HEK293 (cell line): ENCODE measurements at regions not wholly inside any gene's neighbourhood (a gene's known extent, or its start where the extent isn't known, plus 50 kb on each side); places are given as distances from the start of the nearest gene placed in this dataset.
A peak's percentile ranks its signal among the peaks of the same experiment; 100 is the strongest.

Experiments
- AEBP2 ChIP-seq: fragments of 450-650 bp; formaldehyde crosslinking; IDR thresholded peaks from 2 replicates; pipeline ENCODE4 v1.5.1; 2016; ENCODE audit warnings: missing biosample characterization, missing genetic modification characterization, borderline replicate concordance
- BCL11A ChIP-seq: fragments of 450-650 bp; formaldehyde crosslinking; IDR thresholded peaks from 2 replicates; pipeline ENCODE4 v1.5.1; 2016; ENCODE audit warnings: low read depth, missing biosample characterization, missing genetic modification characterization
- KLF17 ChIP-seq: fragments of 450-650 bp; formaldehyde crosslinking; IDR thresholded peaks from 2 replicates; pipeline ENCODE4 v1.5.1; 2016; ENCODE audit warnings: missing biosample characterization, missing genetic modification characterization
- MZF1 ChIP-seq: fragments of 450-650 bp; formaldehyde crosslinking; IDR thresholded peaks from 2 replicates; pipeline ENCODE4 v1.5.1; 2017; ENCODE audit warnings: missing biosample characterization, missing genetic modification characterization, borderline replicate concordance
- SALL2 ChIP-seq: fragments of 450-650 bp; formaldehyde crosslinking; IDR thresholded peaks from 2 replicates; pipeline ENCODE4 v1.5.0; 2017; ENCODE audit warnings: missing biosample characterization, mild to moderate bottlenecking, missing genetic modification characterization, borderline replicate concordance
- TCF7L2 ChIP-seq: IDR thresholded peaks from 2 replicates; pipeline ENCODE4 v1.6.1; 2011; ENCODE audit warnings: low read depth, mild to moderate bottlenecking, inconsistent platforms, low read length, moderate library complexity, borderline replicate concordance
- ZFP3 ChIP-seq: fragments of 450-650 bp; formaldehyde crosslinking; IDR thresholded peaks from 2 replicates; pipeline ENCODE4 v1.5.1; 2016; ENCODE audit warnings: low read depth, missing biosample characterization, missing genetic modification characterization
- ZFP69B ChIP-seq: fragments of 450-650 bp; formaldehyde crosslinking; IDR thresholded peaks from 2 replicates; pipeline ENCODE4 v1.5.1; 2016; ENCODE audit warnings: missing biosample characterization, missing genetic modification characterization
- ZNF133 ChIP-seq: fragments of 450-650 bp; formaldehyde crosslinking; IDR thresholded peaks from 2 replicates; pipeline ENCODE4 v1.5.1; 2016; ENCODE audit warnings: missing biosample characterization, missing genetic modification characterization
- ZNF175 ChIP-seq: fragments of 450-650 bp; formaldehyde crosslinking; IDR thresholded peaks from 2 replicates; pipeline ENCODE4 v1.5.1; 2016; ENCODE audit warnings: missing biosample characterization, missing genetic modification characterization
- ZNF18 ChIP-seq: fragments of 450-650 bp; formaldehyde crosslinking; IDR thresholded peaks from 2 replicates; pipeline ENCODE4 v1.5.1; 2016; ENCODE audit warnings: missing biosample characterization, missing genetic modification characterization
- ZNF280C ChIP-seq: fragments of 450-650 bp; formaldehyde crosslinking; IDR thresholded peaks from 2 replicates; pipeline ENCODE4 v1.5.1; 2016; ENCODE audit warnings: missing biosample characterization, missing genetic modification characterization
- ZNF350 ChIP-seq: fragments of 450-650 bp; formaldehyde crosslinking; IDR thresholded peaks from 2 replicates; pipeline ENCODE4 v1.5.0; 2017; ENCODE audit warnings: missing biosample characterization, mild to moderate bottlenecking, missing genetic modification characterization
- ZNF398 ChIP-seq: fragments of 450-650 bp; formaldehyde crosslinking; IDR thresholded peaks from 2 replicates; pipeline ENCODE4 v1.5.1; 2017; ENCODE audit warnings: missing biosample characterization, missing genetic modification characterization
- ZNF433 ChIP-seq: fragments of 450-650 bp; formaldehyde crosslinking; IDR thresholded peaks from 2 replicates; pipeline ENCODE4 v1.5.1; 2016; ENCODE audit warnings: missing biosample characterization, missing genetic modification characterization, low read depth
- ZNF473 ChIP-seq: fragments of 450-650 bp; formaldehyde crosslinking; IDR thresholded peaks from 2 replicates; pipeline ENCODE4 v1.5.1; 2017; ENCODE audit warnings: missing biosample characterization, missing genetic modification characterization
- ZNF561 ChIP-seq: fragments of 450-650 bp; IDR thresholded peaks from 2 replicates; pipeline ENCODE4 v1.5.1; 2018; ENCODE audit warnings: missing biosample characterization, missing genetic modification characterization, borderline replicate concordance
- ZNF596 ChIP-seq: fragments of 450-650 bp; IDR thresholded peaks from 2 replicates; pipeline ENCODE4 v1.5.0; 2018; ENCODE audit warnings: missing biosample characterization, mild to moderate bottlenecking, missing genetic modification characterization, moderate library complexity
- ZNF626 ChIP-seq: fragments of 450-650 bp; sonication (Bioruptor Pico); formaldehyde crosslinking; IDR thresholded peaks from 2 replicates; pipeline ENCODE4 v1.5.1; 2018; ENCODE audit warnings: missing biosample characterization, missing genetic modification characterization, inconsistent platforms
- ZNF664 ChIP-seq: fragments of 450-650 bp; formaldehyde crosslinking; IDR thresholded peaks from 2 replicates; pipeline ENCODE4 v1.5.1; 2016; ENCODE audit warnings: missing biosample characterization, missing genetic modification characterization
- ZNF677 ChIP-seq: fragments of 450-650 bp; IDR thresholded peaks from 2 replicates; pipeline ENCODE4 v1.5.0; 2018; ENCODE audit warnings: missing biosample characterization, mild to moderate bottlenecking, missing genetic modification characterization, moderate library complexity
- ZNF707 ChIP-seq: fragments of 450-650 bp; formaldehyde crosslinking; IDR thresholded peaks from 2 replicates; pipeline ENCODE4 v1.5.1; 2016; ENCODE audit warnings: missing biosample characterization, missing genetic modification characterization
- ZNF747 ChIP-seq: fragments of 450-650 bp; formaldehyde crosslinking; IDR thresholded peaks from 2 replicates; pipeline ENCODE4 v1.5.1; 2016; ENCODE audit warnings: missing biosample characterization, missing genetic modification characterization
- ZNF792 ChIP-seq: fragments of 450-650 bp; formaldehyde crosslinking; IDR thresholded peaks from 2 replicates; pipeline ENCODE4 v1.5.1; 2016; ENCODE audit warnings: missing biosample characterization, missing genetic modification characterization
- ZNF843 ChIP-seq: fragments of 450-650 bp; formaldehyde crosslinking; IDR thresholded peaks from 2 replicates; pipeline ENCODE4 v1.5.1; 2016; ENCODE audit warnings: missing biosample characterization, missing genetic modification characterization
- ZXDB ChIP-seq: fragments of 450-650 bp; formaldehyde crosslinking; IDR thresholded peaks from 2 replicates; pipeline ENCODE4 v1.5.1; 2016; ENCODE audit warnings: missing biosample characterization, missing genetic modification characterization
- TF ChIP-seq, protein P1 (sequence below): fragments of 450-650 bp; IDR thresholded peaks from 2 replicates; pipeline ENCODE4 v1.5.1; 2018; ENCODE audit warnings: missing biosample characterization, mild to moderate bottlenecking, missing genetic modification characterization

- TF ChIP-seq ZNF398 (tag by site-specific recombination) = no peak
- TF ChIP-seq ZNF280C (tag by site-specific recombination) = no peak
- TF ChIP-seq MZF1 (tag by site-specific recombination) = no peak
- TF ChIP-seq ZNF473 (tag by site-specific recombination) = no peak
- no peak for TF ChIP-seq ZNF175 (tag by site-specific recombination)
- no peak for TF ChIP-seq ZNF626 (tag by site-specific recombination)
- TF ChIP-seq ZNF433 (tag by site-specific recombination) = no peak
- TF ChIP-seq ZNF18 (tag by site-specific recombination) = no peak
- no peak for TF ChIP-seq ZNF707 (tag by site-specific recombination)
- peak; percentile 70; the same call in 1 of the 2 replicates for TF ChIP-seq KLF17
- TF ChIP-seq ZNF747 (tag by site-specific recombination) = no peak
- no peak for TF ChIP-seq ZNF350 (tag by site-specific recombination)
- TF ChIP-seq ZNF843 = no peak; the same call in 1 of the 2 replicates
- no peak for TF ChIP-seq ZNF677 (tag by site-specific recombination)
- no peak for TF ChIP-seq AEBP2
- no peak for TF ChIP-seq ZNF664 (tag by site-specific recombination)
- TF ChIP-seq, protein P1, sequence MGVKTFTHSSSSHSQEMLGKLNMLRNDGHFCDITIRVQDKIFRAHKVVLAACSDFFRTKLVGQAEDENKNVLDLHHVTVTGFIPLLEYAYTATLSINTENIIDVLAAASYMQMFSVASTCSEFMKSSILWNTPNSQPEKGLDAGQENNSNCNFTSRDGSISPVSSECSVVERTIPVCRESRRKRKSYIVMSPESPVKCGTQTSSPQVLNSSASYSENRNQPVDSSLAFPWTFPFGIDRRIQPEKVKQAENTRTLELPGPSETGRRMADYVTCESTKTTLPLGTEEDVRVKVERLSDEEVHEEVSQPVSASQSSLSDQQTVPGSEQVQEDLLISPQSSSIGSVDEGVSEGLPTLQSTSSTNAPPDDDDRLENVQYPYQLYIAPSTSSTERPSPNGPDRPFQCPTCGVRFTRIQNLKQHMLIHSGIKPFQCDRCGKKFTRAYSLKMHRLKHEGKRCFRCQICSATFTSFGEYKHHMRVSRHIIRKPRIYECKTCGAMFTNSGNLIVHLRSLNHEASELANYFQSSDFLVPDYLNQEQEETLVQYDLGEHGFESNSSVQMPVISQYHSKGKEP = no peak
- peak; percentile 23; the same call in 1 of the 2 replicates for TF ChIP-seq ZNF561
- no peak for TF ChIP-seq ZNF792 (tag by site-specific recombination)
- no peak; the same call in 1 of the 2 replicates for TF ChIP-seq TCF7L2
- no peak for TF ChIP-seq ZNF596 (tag by site-specific recombination)
- no peak for TF ChIP-seq ZFP3 (tag by site-specific recombination)
- peak; percentile 55; the same call in 1 of the 2 replicates for TF ChIP-seq ZXDB (tag by site-specific recombination)
- peak; percentile 73 for TF ChIP-seq ZFP69B (tag by site-specific recombination)
- no peak for TF ChIP-seq BCL11A (tag by site-specific recombination)
- no peak for TF ChIP-seq ZNF133 (tag by site-specific recombination)
- no peak for TF ChIP-seq SALL2 (tag by site-specific recombination)
These were observed 89.8 kb upstream of the PRSS16 start (continued) for GRCh38 chr6:27157459-27158315.
